OCI-LY7 (cell line): ENCODE measurements at regions not wholly inside any gene's neighbourhood (a gene's known extent, or its start where the extent isn't known, plus 50 kb on each side); places are given as distances from the start of the nearest gene placed in this dataset.

Source experiments
- BruUV-seq: library from RNA; stranded (reverse); fragments of 400-500 nt; replicated peaks from 2 replicates; lab custom pipeline; 2021; lab: Mats Ljungman, UMichigan
- CTCF ChIA-PET: fragments of 300-600 bp; sonication (Branson Sonifier 250); formaldehyde crosslinking; loops from one replicate; lab custom pipeline; 2022; ENCODE audit warnings: antibody characterized with exemption; ENCODE audit not compliant: unreplicated experiment; lab: Charles Lee
- POLR2A ChIA-PET: fragments of 300-600 bp; sonication (Branson Sonifier 250); formaldehyde crosslinking; loops from one replicate; lab custom pipeline; 2022; ENCODE audit warnings: antibody characterized with exemption; lab: Charles Lee
- DNase-seq: peaks from one replicate; pipeline ENCODE4 v3.0.0-alpha.2; 2015; ENCODE audit warnings: low spot score
- H2AFZ ChIP-seq: fragments of 200-600 bp; sonication (generic), shearing (Covaris generic); 2 replicates; pipeline ENCODE4 v1.6.1; 2014; ENCODE audit warnings: mild to moderate bottlenecking, antibody characterized with exemption, low read length, moderate library complexity
- H3K27ac ChIP-seq: fragments of 200-600 bp; sonication (generic); 2 replicates; pipeline ENCODE4 v1.5.1; 2014; ENCODE audit warnings: mixed run types, low read depth, mild to moderate bottlenecking, moderate library complexity, low read length, inconsistent platforms; ENCODE audit not compliant: poor library complexity, severe bottlenecking
- H3K36me3 ChIP-seq: fragments of 200-600 bp; sonication (generic); 2 replicates; pipeline ENCODE4 v1.6.1; 2014; ENCODE audit warnings: mild to moderate bottlenecking, antibody characterized with exemption, low read length, moderate library complexity, mixed read lengths; ENCODE audit not compliant: insufficient read depth
- H3K4me1 ChIP-seq: fragments of 200-600 bp; sonication (generic); 2 replicates; pipeline ENCODE4 v1.5.1; 2014; ENCODE audit warnings: mild to moderate bottlenecking, low read length; ENCODE audit not compliant: insufficient read depth, poor library complexity, severe bottlenecking
- H3K4me2 ChIP-seq: fragments of 200-600 bp; sonication (generic); 2 replicates; pipeline ENCODE4 v1.6.1; 2014; ENCODE audit warnings: mild to moderate bottlenecking, low read length
- H3K4me3 ChIP-seq: fragments of 200-600 bp; sonication (generic); 2 replicates; pipeline ENCODE4 v1.5.1; 2014; ENCODE audit warnings: mild to moderate bottlenecking, low read depth, low read length; ENCODE audit not compliant: poor library complexity, severe bottlenecking
- H3K79me2 ChIP-seq: fragments of 200-600 bp; sonication (generic); 2 replicates; pipeline ENCODE4 v1.6.1; 2016; ENCODE audit warnings: low read depth, mild to moderate bottlenecking, low read length, moderate library complexity, mixed read lengths; ENCODE audit not compliant: insufficient read depth
- H3K9me2 ChIP-seq: fragments of 200-600 bp; sonication (generic); 2 replicates; pipeline ENCODE4 v1.6.1; 2016; ENCODE audit warnings: mild to moderate bottlenecking, low read length, mixed read lengths; ENCODE audit not compliant: insufficient read depth
- H3K9me3 ChIP-seq: fragments of 200-600 bp; sonication (generic); 2 replicates; pipeline ENCODE4 v1.6.1; 2014; ENCODE audit warnings: mild to moderate bottlenecking, mixed run types, low read length, mixed read lengths
- H4K20me1 ChIP-seq: fragments of 200-600 bp; sonication (generic); 2 replicates; pipeline ENCODE4 v1.6.1; 2014; ENCODE audit warnings: mild to moderate bottlenecking, antibody characterized with exemption, low read length, moderate library complexity, mixed read lengths; ENCODE audit not compliant: insufficient read depth
- EZH2phosphoT487 ChIP-seq: fragments of 200-600 bp; sonication (generic); IDR thresholded peaks from 2 replicates; pipeline ENCODE4 v1.6.1; 2018; ENCODE audit warnings: low read depth, borderline replicate concordance, mild to moderate bottlenecking, mixed run types, antibody characterized with exemption, low read length, moderate library complexity, mixed read lengths
- intact Hi-C: fragments of 100-400 bp; cut with micrococcal nuclease; formaldehyde crosslinking; loops from one replicate; pipeline ENCODE4 v1.10.0; 2022; ENCODE audit not compliant: unreplicated experiment
- TF ChIP-seq, protein P1 (sequence below): fragments of 200-600 bp; sonication (generic); conservative IDR thresholded peaks from 2 replicates; pipeline ENCODE4 v1.5.1; 2014; ENCODE audit warnings: mild to moderate bottlenecking, antibody characterized with exemption, low read length, moderate library complexity, mixed read lengths

GRCh38 chrX:83771664-83772063 is 89.3 kb upstream of the CYLC1 start:
- TF ChIP-seq EZH2phosphoT487 = no peak
- TF ChIP-seq, protein P1, sequence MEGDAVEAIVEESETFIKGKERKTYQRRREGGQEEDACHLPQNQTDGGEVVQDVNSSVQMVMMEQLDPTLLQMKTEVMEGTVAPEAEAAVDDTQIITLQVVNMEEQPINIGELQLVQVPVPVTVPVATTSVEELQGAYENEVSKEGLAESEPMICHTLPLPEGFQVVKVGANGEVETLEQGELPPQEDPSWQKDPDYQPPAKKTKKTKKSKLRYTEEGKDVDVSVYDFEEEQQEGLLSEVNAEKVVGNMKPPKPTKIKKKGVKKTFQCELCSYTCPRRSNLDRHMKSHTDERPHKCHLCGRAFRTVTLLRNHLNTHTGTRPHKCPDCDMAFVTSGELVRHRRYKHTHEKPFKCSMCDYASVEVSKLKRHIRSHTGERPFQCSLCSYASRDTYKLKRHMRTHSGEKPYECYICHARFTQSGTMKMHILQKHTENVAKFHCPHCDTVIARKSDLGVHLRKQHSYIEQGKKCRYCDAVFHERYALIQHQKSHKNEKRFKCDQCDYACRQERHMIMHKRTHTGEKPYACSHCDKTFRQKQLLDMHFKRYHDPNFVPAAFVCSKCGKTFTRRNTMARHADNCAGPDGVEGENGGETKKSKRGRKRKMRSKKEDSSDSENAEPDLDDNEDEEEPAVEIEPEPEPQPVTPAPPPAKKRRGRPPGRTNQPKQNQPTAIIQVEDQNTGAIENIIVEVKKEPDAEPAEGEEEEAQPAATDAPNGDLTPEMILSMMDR = no peak
- no peaks in the 10 kb centered on the region for H3K9me2 ChIP-seq
- no TSS peak for BruUV-seq

More at GRCh38 chrX:83771664-83772063, 89.3 kb upstream of the CYLC1 start:
- ChIA-PET CTCF (no interaction called here), POLR2A (interaction anchor here (1.3 kb wide), 1 partner anchor 11 kb away, joined by 5 read pairs; no protein-coding TSS in a partner anchor)
- H3K4me1 ChIP-seq = no peaks in the 10 kb centered on the region
- no peaks in the 10 kb centered on the region for H3K36me3 ChIP-seq
- H4K20me1 ChIP-seq = no peaks in the 10 kb centered on the region
- H3K4me3 ChIP-seq = no peak overlapping the region
- H3K27ac ChIP-seq = no peak overlapping the region
- no peaks in the 10 kb centered on the region for H3K9me3 ChIP-seq
- H3K4me2 ChIP-seq = no peak overlapping the region
- no peaks in the 10 kb centered on the region for H3K79me2 ChIP-seq
- intact Hi-C loops = no loop called here
- no peak for DNase-seq
- no peak overlapping the region for H2AFZ ChIP-seq
